Smooth muscle cell (in vitro differentiated cells): ENCODE measurements at regions not wholly inside any gene's neighbourhood (a gene's known extent, or its start where the extent isn't known, plus 50 kb on each side); places are given as distances from the start of the nearest gene placed in this dataset.

Source experiments
- DNase-seq: peaks from one replicate; lab custom pipeline; 2025; ENCODE audit not compliant: unreplicated experiment; lab: John Stamatoyannopoulos, UW
- H2AFZ ChIP-seq: fragments of 200-600 bp; sonication (generic); 2 replicates; pipeline ENCODE4 v1.6.0; 2016; ENCODE audit warnings: antibody characterized with exemption, low read depth, mild to moderate bottlenecking
- H3F3A ChIP-seq: fragments of 200-600 bp; sonication (generic); 2 replicates; pipeline ENCODE4 v1.6.0; 2017; ENCODE audit warnings: antibody characterized with exemption, low read depth
- H3K27ac ChIP-seq: fragments of 200-600 bp; sonication (generic); 2 replicates; pipeline ENCODE4 v1.5.1; 2016; ENCODE audit warnings: low read depth, mild to moderate bottlenecking
- H3K27me3 ChIP-seq: fragments of 200-600 bp; sonication (generic); 2 replicates; pipeline ENCODE4 v1.6.1; 2016; ENCODE audit warnings: low read depth, mild to moderate bottlenecking
- H3K36me3 ChIP-seq: fragments of 200-600 bp; sonication (generic); 2 replicates; pipeline ENCODE4 v1.5.1; 2016; ENCODE audit warnings: low read depth
- H3K4me1 ChIP-seq: fragments of 200-600 bp; sonication (generic); 2 replicates; pipeline ENCODE4 v1.5.1; 2016; ENCODE audit warnings: low read depth
- H3K4me2 ChIP-seq: fragments of 200-600 bp; sonication (generic); 2 replicates; pipeline ENCODE4 v1.6.0; 2016; ENCODE audit warnings: mild to moderate bottlenecking
- H3K4me3 ChIP-seq: fragments of 200-600 bp; sonication (generic); 2 replicates; pipeline ENCODE4 v1.5.1; 2016; ENCODE audit warnings: mild to moderate bottlenecking
- H3K79me2 ChIP-seq: fragments of 200-600 bp; sonication (generic); 2 replicates; pipeline ENCODE4 v1.6.0; 2016; ENCODE audit warnings: low read depth, mild to moderate bottlenecking
- H3K9ac ChIP-seq: fragments of 200-600 bp; sonication (generic); 2 replicates; pipeline ENCODE4 v1.6.0; 2016; ENCODE audit warnings: low read depth
- H3K9me3 ChIP-seq: fragments of 200-600 bp; sonication (generic); replicated peaks from 2 replicates; pipeline ENCODE4 v1.5.1; 2016; ENCODE audit warnings: low read depth
- H4K20me1 ChIP-seq: fragments of 200-600 bp; sonication (generic); 2 replicates; pipeline ENCODE4 v1.6.0; 2016; ENCODE audit warnings: low read depth
- whole genome bisulfite sequencing: methylation state at CpG from one replicate; pipeline ENCODE4 v1.1.7; 2016; ENCODE audit warnings: low lambda C conversion rate; 5-methylcytosine and 5-hydroxymethylcytosine counted together
- TF ChIP-seq, protein P1 (sequence below): fragments of 200-600 bp; sonication (generic); IDR thresholded peaks from 2 replicates; pipeline ENCODE4 v1.5.1; 2017; ENCODE audit warnings: borderline replicate concordance, mild to moderate bottlenecking, antibody characterized with exemption; ENCODE audit not compliant: insufficient read depth, poor library complexity, severe bottlenecking

- TF ChIP-seq, protein P1, sequence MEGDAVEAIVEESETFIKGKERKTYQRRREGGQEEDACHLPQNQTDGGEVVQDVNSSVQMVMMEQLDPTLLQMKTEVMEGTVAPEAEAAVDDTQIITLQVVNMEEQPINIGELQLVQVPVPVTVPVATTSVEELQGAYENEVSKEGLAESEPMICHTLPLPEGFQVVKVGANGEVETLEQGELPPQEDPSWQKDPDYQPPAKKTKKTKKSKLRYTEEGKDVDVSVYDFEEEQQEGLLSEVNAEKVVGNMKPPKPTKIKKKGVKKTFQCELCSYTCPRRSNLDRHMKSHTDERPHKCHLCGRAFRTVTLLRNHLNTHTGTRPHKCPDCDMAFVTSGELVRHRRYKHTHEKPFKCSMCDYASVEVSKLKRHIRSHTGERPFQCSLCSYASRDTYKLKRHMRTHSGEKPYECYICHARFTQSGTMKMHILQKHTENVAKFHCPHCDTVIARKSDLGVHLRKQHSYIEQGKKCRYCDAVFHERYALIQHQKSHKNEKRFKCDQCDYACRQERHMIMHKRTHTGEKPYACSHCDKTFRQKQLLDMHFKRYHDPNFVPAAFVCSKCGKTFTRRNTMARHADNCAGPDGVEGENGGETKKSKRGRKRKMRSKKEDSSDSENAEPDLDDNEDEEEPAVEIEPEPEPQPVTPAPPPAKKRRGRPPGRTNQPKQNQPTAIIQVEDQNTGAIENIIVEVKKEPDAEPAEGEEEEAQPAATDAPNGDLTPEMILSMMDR = no peak
- Histone ChIP-seq H3K27me3 (no peaks in the 10 kb centered on the region), H3K9me3 (no peaks in the 10 kb centered on the region), H3K4me1 (no peaks in the 10 kb centered on the region), H4K20me1 (no peaks in the 10 kb centered on the region), H3F3A (no peaks in the 10 kb centered on the region), H3K79me2 (no peaks in the 10 kb centered on the region), H3K27ac (no peak overlapping the region), H3K4me3 (no peak overlapping the region), H3K4me2 (no peak overlapping the region), H3K36me3 (no peaks in the 10 kb centered on the region), H2AFZ (no peak overlapping the region), H3K9ac (no peak overlapping the region)
- no peak for DNase-seq
These were observed 367.8 kb upstream of the PBX1 start for GRCh38 chr1:164191191-164191590.

DNA sequence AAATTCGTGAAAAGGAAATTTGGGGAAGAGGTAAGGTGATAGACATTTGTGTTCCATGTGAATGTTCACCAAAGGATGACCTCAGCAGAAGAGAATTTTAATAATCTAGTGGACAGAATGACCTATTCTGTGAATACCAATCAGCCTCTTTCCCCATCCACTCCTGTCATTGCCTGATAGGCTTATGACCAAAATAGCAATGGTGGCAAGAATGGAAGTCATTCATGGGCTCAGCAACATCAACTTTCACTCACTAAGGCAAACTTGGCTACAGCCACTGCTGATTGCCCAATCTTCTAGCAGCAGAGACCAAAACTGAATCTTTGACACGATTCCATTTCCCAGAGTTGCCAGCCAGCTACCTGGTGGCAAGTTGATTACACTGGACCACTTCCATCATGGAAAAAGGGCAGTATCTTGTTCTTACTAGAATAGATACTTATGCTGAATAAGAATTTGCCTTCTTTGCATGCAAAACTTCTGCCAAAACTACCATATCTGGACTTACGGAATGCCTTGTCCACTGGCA is 348.7 kb upstream of the PBX1 start:
- 93% methylated on average over 3 of the region's 3 CpGs for WGBS

DNA sequence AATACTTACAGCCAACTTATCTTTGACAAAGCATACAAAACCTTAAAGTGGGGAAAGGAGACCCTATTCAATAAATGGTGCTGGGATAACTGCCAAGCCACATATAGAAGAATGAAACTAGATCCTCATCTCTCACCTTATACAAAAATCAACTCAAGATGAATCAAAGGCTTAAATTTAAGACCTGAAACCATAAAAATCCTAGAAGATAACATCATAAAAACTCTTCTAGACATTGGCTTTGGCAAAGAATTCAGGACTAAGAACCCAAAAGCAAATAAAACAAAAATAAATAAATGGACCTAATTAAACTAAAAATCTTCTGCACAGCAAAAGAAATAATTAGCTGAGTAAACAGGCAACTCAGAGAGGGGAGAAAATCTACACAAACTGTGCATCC is 335.6 kb upstream of the PBX1 start:
- H2AFZ ChIP-seq = no peak overlapping the region
- H3F3A ChIP-seq = no peaks in the 10 kb centered on the region
- no peak overlapping the region for H3K27ac ChIP-seq
- no peaks in the 10 kb centered on the region for H3K9me3 ChIP-seq
- DNase-seq = no peak
- H3K4me2 ChIP-seq = no peak overlapping the region
- H3K4me1 ChIP-seq = no peaks in the 10 kb centered on the region
- H3K27me3 ChIP-seq = no peaks in the 10 kb centered on the region
- H4K20me1 ChIP-seq = no peaks in the 10 kb centered on the region
- no peak overlapping the region for H3K9ac ChIP-seq
- no peaks in the 10 kb centered on the region for H3K36me3 ChIP-seq
- no peaks in the 10 kb centered on the region for H3K79me2 ChIP-seq
- TF ChIP-seq, protein P1 = no peak
- H3K4me3 ChIP-seq = no peak overlapping the region

More for the DNA sequence above, 348.7 kb upstream of the PBX1 start:
- no peak overlapping the region for H3K9ac ChIP-seq
- no peaks in the 10 kb centered on the region for H3K79me2 ChIP-seq
- no peaks in the 10 kb centered on the region for H3K4me1 ChIP-seq
- no peak overlapping the region for H2AFZ ChIP-seq
- TF ChIP-seq, protein P1 = no peak
- no peak overlapping the region for H3K4me2 ChIP-seq
- no peaks in the 10 kb centered on the region for H4K20me1 ChIP-seq
- no peak for DNase-seq
- no peaks in the 10 kb centered on the region for H3K36me3 ChIP-seq
- no peaks in the 10 kb centered on the region for H3F3A ChIP-seq
- H3K4me3 ChIP-seq = no peak overlapping the region
- no peaks in the 10 kb centered on the region for H3K27me3 ChIP-seq
- no peaks in the 10 kb centered on the region for H3K9me3 ChIP-seq
- H3K27ac ChIP-seq = no peak overlapping the region

DNA sequence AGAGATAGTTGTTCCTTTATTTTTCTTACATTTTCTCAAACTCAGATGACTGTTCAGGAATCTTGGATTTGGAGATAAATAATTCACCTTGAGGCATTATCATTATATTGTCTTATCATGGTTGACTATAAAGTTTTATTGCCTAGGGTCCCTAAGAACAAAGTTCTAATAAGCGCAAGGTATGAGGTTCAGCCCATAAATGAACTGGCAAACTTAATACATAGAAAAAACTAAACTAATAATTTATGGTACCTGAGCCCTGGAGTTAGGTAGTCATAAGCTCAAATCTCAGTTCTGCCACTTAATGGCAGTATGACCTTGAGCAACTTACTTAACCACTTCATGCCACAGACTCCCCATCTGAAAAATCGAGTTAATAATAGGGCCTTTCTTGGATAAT is 334.0 kb upstream of the PBX1 start:
- WGBS = 90% methylated on average over 2 of the region's 2 CpGs
- Histone ChIP-seq H3K27ac (no peak overlapping the region), H3K4me2 (no peak overlapping the region), H3K36me3 (no peaks in the 10 kb centered on the region), H3K4me3 (no peak overlapping the region), H2AFZ (no peak overlapping the region), H3F3A (no peaks in the 10 kb centered on the region), H3K27me3 (no peaks in the 10 kb centered on the region), H4K20me1 (no peaks in the 10 kb centered on the region), H3K9ac (no peak overlapping the region), H3K9me3 (no peaks in the 10 kb centered on the region), H3K4me1 (no peaks in the 10 kb centered on the region), H3K79me2 (no peaks in the 10 kb centered on the region)
- DNase-seq = no peak
- TF ChIP-seq, protein P1 = no peak
